IMR-90 (cell line): ENCODE measurements at regions not wholly inside any gene's neighbourhood (a gene's known extent, or its start where the extent isn't known, plus 50 kb on each side); places are given as distances from the start of the nearest gene placed in this dataset.

Experiments used
- ATAC-seq: fragments of 200-7000 bp; cut with Tn5 transposase; 2 replicates; pipeline ENCODE4 v1.9.1; 2020; ENCODE audit warnings: low read depth, mild to moderate bottlenecking, moderate library complexity
- BruUV-seq: library from RNA; stranded (reverse); fragments of 400-500 nt; replicated peaks from 2 replicates; lab custom pipeline; 2021; lab: Mats Ljungman, UMichigan
- CTCF ChIA-PET: fragments of 300-600 bp; formaldehyde crosslinking; extraction: SDS; loops from one replicate; lab custom pipeline; 2021; ENCODE audit warnings: antibody characterized with exemption; lab: Yijun Ruan, JAX
- POLR2A ChIA-PET: fragments of 300-600 bp; sonication (Branson Sonifier 250); formaldehyde crosslinking; loops from one replicate; lab custom pipeline; 2022; ENCODE audit warnings: antibody characterized with exemption; ENCODE audit not compliant: unreplicated experiment; lab: Charles Lee
- DNase-seq: peaks from one replicate; pipeline ENCODE4 v3.0.0; 2013
- H2AFZ ChIP-seq: replicated peaks from 2 replicates; pipeline ENCODE3; 2013; ENCODE audit warnings: low read length, mild to moderate bottlenecking; ENCODE audit not compliant: poor library complexity
- H2AK5ac ChIP-seq: 2 replicates; pipeline ENCODE4 v1.6.1; 2013; ENCODE audit warnings: low read depth, low read length, inconsistent platforms
- H2AK9ac ChIP-seq: replicated peaks from 2 replicates; pipeline ENCODE3; 2013; ENCODE audit warnings: mild to moderate bottlenecking, low read depth, low read length, moderate library complexity; ENCODE audit not compliant: poor library complexity
- H2BK120ac ChIP-seq: 2 replicates; pipeline ENCODE4 v1.6.1; 2013; ENCODE audit warnings: low read depth, low read length, inconsistent platforms
- H2BK15ac ChIP-seq: 3 replicates; pipeline ENCODE4 v1.6.1; 2013; ENCODE audit warnings: low read depth, low read length, inconsistent platforms
- H2BK20ac ChIP-seq: 2 replicates; pipeline ENCODE4 v1.6.1; 2013; ENCODE audit warnings: low read depth, mild to moderate bottlenecking, inconsistent platforms, low read length, moderate library complexity
- H2BK5ac ChIP-seq: 2 replicates; pipeline ENCODE4 v1.6.1; 2013; ENCODE audit warnings: mild to moderate bottlenecking, low read depth, low read length, inconsistent platforms; ENCODE audit not compliant: poor library complexity, severe bottlenecking
- H3K14ac ChIP-seq: replicated peaks from 2 replicates; pipeline ENCODE4 v1.6.1; 2013; ENCODE audit warnings: low read depth, low read length, inconsistent platforms
- H3K18ac ChIP-seq: 2 replicates; pipeline ENCODE4 v1.6.1; 2013; ENCODE audit warnings: low read depth, low read length, control low read depth
- H3K23ac ChIP-seq: 2 replicates; pipeline ENCODE4 v1.6.1; 2013; ENCODE audit warnings: low read depth, low read length, inconsistent platforms
- H3K27ac ChIP-seq: 2 replicates; pipeline ENCODE4 v1.5.1; 2013; ENCODE audit warnings: mild to moderate bottlenecking, control low read depth, low read length; ENCODE audit not compliant: insufficient read depth
- H3K27me3 ChIP-seq: 2 replicates; pipeline ENCODE4 v1.6.1; 2013; ENCODE audit warnings: low read length; ENCODE audit not compliant: control insufficient read depth, insufficient read depth
- H3K36me3 ChIP-seq: 2 replicates; pipeline ENCODE4 v1.6.1; 2013; ENCODE audit warnings: low read length, mixed read lengths; ENCODE audit not compliant: control insufficient read depth, insufficient read depth
- H3K4ac ChIP-seq: 2 replicates; pipeline ENCODE4 v1.6.1; 2013; ENCODE audit warnings: low read depth, low read length, inconsistent platforms
- H3K4me1 ChIP-seq: 2 replicates; pipeline ENCODE4 v1.6.1; 2013; ENCODE audit warnings: low read length, mixed read lengths; ENCODE audit not compliant: control insufficient read depth, insufficient read depth
- H3K4me2 ChIP-seq: 2 replicates; pipeline ENCODE4 v1.6.1; 2013; ENCODE audit warnings: low read depth, mild to moderate bottlenecking, control low read depth, low read length, moderate library complexity
- H3K4me3 ChIP-seq: 2 replicates; pipeline ENCODE4 v1.5.1; 2013; ENCODE audit warnings: low read depth, mild to moderate bottlenecking, control low read depth, low read length, moderate library complexity; ENCODE audit not compliant: insufficient read depth
- H3K56ac ChIP-seq: 2 replicates; pipeline ENCODE4 v1.6.1; 2013; ENCODE audit warnings: low read length, inconsistent platforms; ENCODE audit not compliant: insufficient read depth; ENCODE audit errors: extremely low read depth
- H3K79me1 ChIP-seq, 2 experiments: 2 replicates each; pipeline ENCODE4 v1.6.1; 2013; ENCODE audit warnings: low read length in 2 of 2, inconsistent platforms in 1 of 2, low read depth in 1 of 2
- H3K9ac ChIP-seq: 2 replicates; pipeline ENCODE4 v1.6.1; 2013; ENCODE audit warnings: low read depth, low read length, control low read depth
- H3K9me1 ChIP-seq: 2 replicates; pipeline ENCODE4 v1.6.1; 2013; ENCODE audit warnings: low read length, inconsistent platforms; ENCODE audit not compliant: insufficient read depth
- H3K9me3 ChIP-seq: 2 replicates; pipeline ENCODE4 v1.6.1; 2013; ENCODE audit warnings: low read length; ENCODE audit not compliant: control insufficient read depth, insufficient read depth
- H4K20me1 ChIP-seq: 2 replicates; pipeline ENCODE4 v1.6.1; 2013; ENCODE audit warnings: low read length, inconsistent platforms; ENCODE audit not compliant: insufficient read depth
- H4K5ac ChIP-seq: 2 replicates; pipeline ENCODE4 v1.6.1; 2013; ENCODE audit warnings: mild to moderate bottlenecking, low read depth, low read length, control low read depth
- H4K8ac ChIP-seq, 2 experiments: 2 replicates each; pipeline ENCODE4 v1.6.1; 2013; ENCODE audit warnings: low read depth in 2 of 2, low read length in 2 of 2, control low read depth in 1 of 2, inconsistent platforms in 1 of 2
- H4K91ac ChIP-seq: 2 replicates; pipeline ENCODE4 v1.6.1; 2013; ENCODE audit warnings: low read depth, low read length, inconsistent platforms; ENCODE audit not compliant: insufficient read depth
- BHLHE40 ChIP-seq: fragments of 150-350 bp; IDR thresholded peaks from 2 replicates; pipeline ENCODE4 v1.6.1; 2016; ENCODE audit warnings: mild to moderate bottlenecking, low read depth, low read length
- CEBPB ChIP-seq: IDR thresholded peaks from 2 replicates; pipeline ENCODE4 v1.6.1; 2012; ENCODE audit warnings: low read depth, low read length, improper control_type of control experiment
- CHD1 ChIP-seq: IDR thresholded peaks from 2 replicates; pipeline ENCODE4 v1.6.1; 2012; ENCODE audit warnings: low read depth, low read length, improper control_type of control experiment
- CTCF ChIP-seq: conservative IDR thresholded peaks from 2 replicates; pipeline ENCODE4 v1.5.1; 2012; ENCODE audit warnings: mild to moderate bottlenecking, low read depth, low read length, improper control_type of control experiment
- ELK1 ChIP-seq: fragments of 150-350 bp; IDR thresholded peaks from 2 replicates; pipeline ENCODE4 v1.6.1; 2016; ENCODE audit warnings: low read depth, mild to moderate bottlenecking, low read length, moderate library complexity, borderline replicate concordance
- FOS ChIP-seq: fragments of 150-350 bp; IDR thresholded peaks from 2 replicates; pipeline ENCODE4 v1.6.1; 2016; ENCODE audit warnings: low read depth, low read length
- MAFK ChIP-seq: IDR thresholded peaks from 2 replicates; pipeline ENCODE4 v1.6.1; 2012; ENCODE audit warnings: low read depth, low read length, improper control_type of control experiment
- MAZ ChIP-seq: IDR thresholded peaks from 2 replicates; pipeline ENCODE4 v1.6.1; 2012; ENCODE audit warnings: low read depth, mild to moderate bottlenecking, low read length, improper control_type of control experiment, moderate library complexity, borderline replicate concordance
- MXI1 ChIP-seq: IDR thresholded peaks from 2 replicates; pipeline ENCODE4 v1.6.1; 2012; ENCODE audit warnings: low read depth, mild to moderate bottlenecking, low read length, moderate library complexity, borderline replicate concordance
- NFE2L2 ChIP-seq: fragments of 150-350 bp; IDR thresholded peaks from 2 replicates; pipeline ENCODE4 v1.6.1; 2016; ENCODE audit warnings: low read depth, mild to moderate bottlenecking, low read length
- POLR2A ChIP-seq: IDR thresholded peaks from 2 replicates; pipeline ENCODE4 v1.6.1; 2012; ENCODE audit warnings: mild to moderate bottlenecking, low read depth, low read length
- RAD21 ChIP-seq: IDR thresholded peaks from 2 replicates; pipeline ENCODE4 v1.6.1; 2012; ENCODE audit warnings: low read length, improper control_type of control experiment
- RCOR1 ChIP-seq: IDR thresholded peaks from 2 replicates; pipeline ENCODE4 v1.6.1; 2012; ENCODE audit warnings: mild to moderate bottlenecking, low read length, improper control_type of control experiment; ENCODE audit not compliant: insufficient replicate concordance
- RFX5 ChIP-seq: IDR thresholded peaks from 2 replicates; pipeline ENCODE4 v1.8.0; 2012; ENCODE audit warnings: low read depth, mild to moderate bottlenecking, low read length, moderate library complexity
- SMC3 ChIP-seq: fragments of 150-350 bp; IDR thresholded peaks from 2 replicates; pipeline ENCODE4 v1.6.1; 2016; ENCODE audit warnings: low read depth, mild to moderate bottlenecking, antibody characterized with exemption, low read length, moderate library complexity
- USF2 ChIP-seq: fragments of 150-350 bp; IDR thresholded peaks from 2 replicates; pipeline ENCODE4 v1.6.1; 2017; ENCODE audit warnings: mild to moderate bottlenecking, antibody characterized with exemption, low read length, low read depth
- WGBS, 2 experiments: methylation state at CpG; one replicate each; pipeline versions ENCODE4 v1.1.5 to v1.1.7; 2013; ENCODE audit warnings: missing lambda C conversion rate in 2 of 2; ENCODE audit not compliant: insufficient read length in 1 of 2; ENCODE audit errors: extremely low coverage in 2 of 2; 5-methylcytosine and 5-hydroxymethylcytosine counted together
- dilution Hi-C: fragments of 300-500 bp; cut with HindIII; formaldehyde crosslinking; loops from one replicate; pipeline ENCODE4 v1.14.3; 2018; ENCODE audit warnings: low sequenced_read_pairs; ENCODE audit not compliant: unreplicated experiment
- in situ Hi-C: fragments of 300-500 bp; cut with MboI; formaldehyde crosslinking; loops from 3 replicates; pipeline ENCODE4 v1.14.3; 2019; ENCODE audit warnings: low sequenced_read_pairs, inconsistent platforms, mixed read lengths
- intact Hi-C: fragments of 100-400 bp; cut with micrococcal nuclease; formaldehyde crosslinking; loops from 2 replicates; pipeline ENCODE4 v1.10.0; 2022

GRCh38 chr3:3346556-3346955 is 167.1 kb upstream of the CRBN start:
- intact Hi-C loops = no loop called here
- Histone ChIP-seq H3K14ac (no peak overlapping the region), H3K4me1 (no peaks in the 10 kb centered on the region), H2AK5ac (no peak overlapping the region), H3K27me3 (no peaks in the 10 kb centered on the region), H3K36me3 (no peaks in the 10 kb centered on the region), H3K4me3 (no peak overlapping the region), H3K23ac (no peak overlapping the region), H4K8ac (no peak overlapping the region), H2BK5ac (no peak overlapping the region), H3K18ac (no peak overlapping the region), H2AFZ (no peak overlapping the region), H2AK9ac (no peak overlapping the region), H3K56ac (no peak overlapping the region), H3K9me1 (no peaks in the 10 kb centered on the region), H4K5ac (no peak overlapping the region), H3K4ac (no peak overlapping the region), H2BK120ac (no peak overlapping the region), H2BK15ac (no peak overlapping the region), H4K20me1 (no peaks in the 10 kb centered on the region), H3K79me1 (no peaks in the 10 kb centered on the region), H3K4me2 (no peak overlapping the region), H3K9me3 (peaks cover 6% of the 10 kb centered on the region), H2BK20ac (no peak overlapping the region), H3K9ac (no peak overlapping the region), H4K91ac (no peak overlapping the region), H3K27ac (no peak overlapping the region)
- ATAC-seq (no peak), DNase-seq (no peak)
- in situ Hi-C loops = no loop called here
- ChIA-PET CTCF (no interaction called here), POLR2A (no interaction called here)
- no CpG with 5 or more reads among the region's 2 CpGs for WGBS, 2 experiments
- no TSS peak for BruUV-seq
- TF ChIP-seq USF2 (no peak), MAFK (no peak), MAZ (no peak), SMC3 (no peak), CHD1 (no peak), ELK1 (no peak), MXI1 (no peak), POLR2A (no peak), BHLHE40 (no peak), CTCF (no peak), FOS (no peak), RFX5 (no peak), RAD21 (no peak), NFE2L2 (no peak), CEBPB (no peak), RCOR1 (no peak)
- dilution Hi-C loops = no loop called here
